ENCODE measurements at regions not wholly inside any gene's neighbourhood (a gene's known extent, or its start where the extent isn't known, plus 50 kb on each side); places are given as distances from the start of the nearest gene placed in this dataset.

DNA sequence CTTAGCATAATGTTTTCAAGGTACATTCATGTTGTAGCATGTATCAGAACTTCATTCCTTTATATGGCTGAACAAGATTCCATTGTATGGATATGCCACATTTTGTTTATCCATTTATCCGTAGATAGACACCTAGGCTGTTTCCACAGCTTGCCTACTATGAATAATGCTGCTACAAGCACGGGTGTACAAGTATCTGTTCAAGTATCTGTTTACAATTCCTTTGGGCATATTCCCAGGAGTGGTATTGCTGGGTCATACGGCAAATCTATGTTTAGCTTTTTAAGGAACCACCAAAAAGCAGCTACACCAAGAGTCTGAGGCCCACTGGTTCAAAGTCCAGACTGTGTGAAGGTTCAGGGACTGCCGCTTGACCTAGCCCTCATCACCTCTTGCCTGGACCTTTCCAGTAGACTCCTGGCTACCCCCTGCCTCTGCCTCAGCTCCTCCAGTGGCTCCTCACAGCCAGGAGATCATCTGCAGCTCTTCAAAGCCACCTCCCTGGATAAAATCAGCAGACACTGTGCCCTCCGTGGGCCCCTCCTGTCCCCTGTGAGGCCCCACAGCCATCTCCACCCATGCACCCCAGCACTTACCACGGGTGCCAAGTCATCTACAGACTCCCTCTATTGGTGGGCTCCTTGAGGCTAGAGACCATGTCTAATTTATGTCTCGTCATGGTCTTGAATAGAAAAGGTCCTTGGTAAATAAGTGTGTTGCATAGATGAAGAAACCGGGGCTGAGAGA is 160.3 kb downstream of the MN1 start:
- FAIRE-seq (no peak), DNase-seq (ENCODE audit: insufficient read length, low spot score) (no peak)
- TF ChIP-seq, protein P1, sequence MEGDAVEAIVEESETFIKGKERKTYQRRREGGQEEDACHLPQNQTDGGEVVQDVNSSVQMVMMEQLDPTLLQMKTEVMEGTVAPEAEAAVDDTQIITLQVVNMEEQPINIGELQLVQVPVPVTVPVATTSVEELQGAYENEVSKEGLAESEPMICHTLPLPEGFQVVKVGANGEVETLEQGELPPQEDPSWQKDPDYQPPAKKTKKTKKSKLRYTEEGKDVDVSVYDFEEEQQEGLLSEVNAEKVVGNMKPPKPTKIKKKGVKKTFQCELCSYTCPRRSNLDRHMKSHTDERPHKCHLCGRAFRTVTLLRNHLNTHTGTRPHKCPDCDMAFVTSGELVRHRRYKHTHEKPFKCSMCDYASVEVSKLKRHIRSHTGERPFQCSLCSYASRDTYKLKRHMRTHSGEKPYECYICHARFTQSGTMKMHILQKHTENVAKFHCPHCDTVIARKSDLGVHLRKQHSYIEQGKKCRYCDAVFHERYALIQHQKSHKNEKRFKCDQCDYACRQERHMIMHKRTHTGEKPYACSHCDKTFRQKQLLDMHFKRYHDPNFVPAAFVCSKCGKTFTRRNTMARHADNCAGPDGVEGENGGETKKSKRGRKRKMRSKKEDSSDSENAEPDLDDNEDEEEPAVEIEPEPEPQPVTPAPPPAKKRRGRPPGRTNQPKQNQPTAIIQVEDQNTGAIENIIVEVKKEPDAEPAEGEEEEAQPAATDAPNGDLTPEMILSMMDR (IDR thresholded peaks at IDR 0.05; ENCODE audit: insufficient read depth, missing control alignments): no peak

DNA sequence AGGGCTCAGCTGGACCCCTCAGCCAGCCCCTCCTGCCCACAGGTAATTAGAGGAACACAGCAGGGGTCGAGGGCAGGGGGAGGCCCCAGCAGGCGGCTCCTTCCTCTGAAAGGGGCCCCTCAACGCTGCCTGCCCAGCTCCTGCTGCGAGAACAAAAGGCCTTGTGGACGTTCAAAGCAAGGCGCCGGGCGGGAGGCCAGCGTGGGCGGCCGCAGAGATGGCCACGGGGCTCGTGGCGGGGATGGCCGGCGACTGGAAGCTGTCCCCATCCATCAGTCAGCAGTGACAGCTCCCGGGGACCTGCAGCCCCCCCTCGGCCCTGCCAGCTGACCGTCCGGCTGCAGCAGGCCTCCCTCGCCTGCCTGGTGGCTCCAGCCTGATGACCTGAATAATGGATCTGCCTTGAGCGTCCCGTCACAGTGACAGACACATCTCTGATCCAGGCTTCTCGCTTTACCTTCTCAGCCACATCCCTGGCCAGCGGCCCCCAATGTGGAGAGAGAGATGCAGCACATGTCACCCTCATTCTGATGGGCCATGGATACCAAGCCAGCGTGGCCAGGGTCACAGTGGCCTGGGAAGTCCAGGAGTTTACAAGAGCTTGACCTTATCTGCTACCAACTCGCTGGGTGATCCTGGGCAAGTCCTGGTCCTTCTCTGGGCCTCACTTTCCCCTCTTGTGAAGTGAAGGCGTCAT is 159.3 kb downstream of the MN1 start:
- DNase-seq (ENCODE audit: insufficient read length, low spot score) (no peak), FAIRE-seq (no peak)
- TF ChIP-seq, protein P1 (IDR thresholded peaks at IDR 0.05; ENCODE audit: insufficient read depth, missing control alignments): no peak

DNA sequence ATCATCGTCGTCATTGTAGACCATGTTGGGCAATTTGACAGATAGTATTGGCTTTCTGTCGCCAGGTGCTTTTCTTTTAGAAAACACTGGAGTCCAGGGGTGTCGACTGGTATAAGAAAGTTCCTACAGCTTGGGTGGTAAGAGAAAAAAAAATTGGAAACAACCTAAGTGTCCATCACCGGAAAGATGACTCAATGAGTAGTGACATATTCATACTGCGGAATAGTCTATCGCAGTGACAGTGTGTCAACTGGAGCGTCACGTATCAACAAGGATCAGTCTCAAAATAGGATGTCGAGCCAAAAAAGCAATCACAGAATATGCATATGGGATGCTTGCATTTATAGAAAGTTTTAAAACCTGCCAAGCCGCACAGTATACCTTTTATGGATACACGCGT is 157.6 kb downstream of the MN1 start:
- FAIRE-seq: no peak
- DNase-seq (ENCODE audit: insufficient read length, low spot score): no peak
- TF ChIP-seq, protein P1 (IDR thresholded peaks at IDR 0.05; ENCODE audit: insufficient read depth, missing control alignments): no peak

DNA sequence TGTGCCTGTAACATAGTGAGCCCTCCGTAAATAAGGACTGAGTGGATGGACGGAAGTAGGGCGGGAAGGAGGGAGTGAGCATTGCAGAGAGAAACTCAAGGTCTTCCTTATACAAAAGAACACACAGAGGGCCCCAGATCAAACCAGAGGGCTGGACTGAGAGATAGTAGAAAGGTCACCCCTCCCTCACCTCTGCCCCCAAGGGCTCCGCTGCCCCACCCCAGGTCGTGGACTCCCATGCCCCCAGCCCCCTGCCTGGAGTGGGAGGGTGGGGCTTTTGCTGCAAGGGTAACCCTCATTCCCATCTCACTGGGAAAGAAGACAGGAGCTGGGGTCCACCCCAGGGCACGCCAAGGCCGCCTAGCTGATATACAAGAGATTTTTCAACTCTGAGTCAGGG is 157.0 kb downstream of the MN1 start:
- TF ChIP-seq, protein P1 (IDR thresholded peaks at IDR 0.05; ENCODE audit: insufficient read depth, missing control alignments): no peak
- FAIRE-seq (no peak), DNase-seq (ENCODE audit: insufficient read length, low spot score) (no peak)

DNA sequence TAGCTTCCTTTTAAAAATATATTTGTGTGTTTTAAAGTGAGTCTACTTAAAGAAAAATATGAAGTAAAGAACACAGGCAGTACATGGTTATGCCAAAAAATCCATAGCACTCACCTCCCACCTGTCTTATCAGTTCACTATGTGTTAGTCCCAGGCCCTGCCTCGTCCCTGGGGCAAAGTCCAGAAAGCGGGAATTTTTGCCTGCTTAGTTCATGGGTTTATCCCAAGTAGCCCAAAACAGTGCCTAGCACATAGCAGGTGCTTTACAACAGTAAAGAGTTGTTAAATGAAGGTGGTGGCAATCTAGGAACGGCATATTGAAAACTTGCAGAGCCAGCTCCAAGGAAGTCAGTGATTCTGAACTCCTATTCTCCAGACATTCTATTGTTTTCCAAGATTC is 154.0 kb downstream of the MN1 start:
- TF ChIP-seq, protein P1 (IDR thresholded peaks at IDR 0.05; ENCODE audit: insufficient read depth, missing control alignments): no peak
- DNase-seq (ENCODE audit: insufficient read length, low spot score) (no peak), FAIRE-seq (no peak)

DNA sequence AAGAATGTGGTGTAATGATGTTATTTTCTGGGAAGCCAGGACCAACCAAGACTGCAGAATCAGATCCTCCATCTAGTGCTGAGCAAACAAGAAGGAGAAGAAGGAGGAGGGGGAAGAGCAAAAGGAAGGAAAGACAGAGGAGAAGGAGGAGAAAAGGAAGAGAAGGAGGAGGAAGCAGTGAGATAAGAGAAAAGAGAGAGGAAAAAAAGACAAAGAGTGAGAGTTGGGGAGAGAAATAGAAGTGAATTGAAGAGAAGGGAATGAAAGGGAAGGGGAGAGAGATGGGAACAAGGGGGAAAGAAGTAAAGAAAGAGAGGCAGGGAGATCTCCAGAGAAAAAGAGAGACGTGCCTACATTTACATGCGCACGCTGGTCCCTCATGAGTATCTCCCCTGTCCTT is 153.5 kb downstream of the MN1 start:
- no peak for FAIRE-seq
- DNase-seq (ENCODE audit: insufficient read length, low spot score): no peak
- TF ChIP-seq, protein P1 (IDR thresholded peaks at IDR 0.05; ENCODE audit: insufficient read depth, missing control alignments): no peak

DNA sequence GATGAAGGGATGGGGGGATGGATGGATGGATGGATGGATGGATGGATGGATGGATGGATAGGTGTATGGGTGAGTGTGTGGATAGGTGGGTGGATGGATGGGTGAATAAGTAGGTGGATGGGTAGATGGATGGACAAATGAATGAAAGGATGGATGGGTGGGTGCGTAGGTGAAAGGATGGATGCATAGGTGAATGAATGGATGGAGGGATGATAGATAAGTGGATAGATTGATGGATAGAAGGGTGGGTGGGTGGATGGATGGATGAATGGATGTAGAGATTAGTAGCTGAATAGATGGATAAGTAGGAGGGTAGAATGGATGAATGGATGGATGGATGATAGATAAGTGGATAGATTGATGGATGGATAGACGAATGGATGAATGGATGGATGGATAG is 152.7 kb downstream of the MN1 start:
- DNase-seq (ENCODE audit: insufficient read length, low spot score) (no peak), FAIRE-seq (no peak)
- TF ChIP-seq, protein P1 (IDR thresholded peaks at IDR 0.05; ENCODE audit: insufficient read depth, missing control alignments): no peak

Data from D721Med (cell line).